D721Med (cell line): ENCODE measurements at regions not wholly inside any gene's neighbourhood (a gene's known extent, or its start where the extent isn't known, plus 50 kb on each side); places are given as distances from the start of the nearest gene placed in this dataset.

ENCODE experiments used
- DNase-seq: peaks from one replicate; pipeline ENCODE4 v3.0.0; 2011; ENCODE audit warnings: low spot score; ENCODE audit not compliant: insufficient read length
- FAIRE-seq: peaks from 2 replicates; lab custom pipeline; 2011; peaks lifted over from hg19 to GRCh38; lab: Jason Lieb, UNC
- CTCF ChIP-seq: IDR thresholded peaks from 2 replicates; pipeline ENCODE4 v1.5.1; 2012; ENCODE audit warnings: mild to moderate bottlenecking, control low read depth; ENCODE audit not compliant: insufficient read depth; ENCODE audit errors: missing control alignments

GRCh38 chr3:174336784-174337183, 522.4 kb upstream of the NAALADL2 start:
- DNase-seq (no peak), FAIRE-seq (no peak)
- TF ChIP-seq CTCF: no peak

- TF ChIP-seq CTCF: no peak
- FAIRE-seq: no peak
Observed at GRCh38 chr3:174337227-174337626, 521.9 kb upstream of the NAALADL2 start.

GRCh38 chr3:174340624-174341587, 518.2 kb upstream of the NAALADL2 start:
- TF ChIP-seq CTCF: no peak
- FAIRE-seq: no peak

More at GRCh38 chr3:174337227-174337626, 521.9 kb upstream of the NAALADL2 start:
- no peak for DNase-seq

GRCh38 chr3:174342171-174342570, 517.0 kb upstream of the NAALADL2 start:
- no peak for TF ChIP-seq CTCF
- FAIRE-seq: no peak
- no peak for DNase-seq

More at GRCh38 chr3:174340624-174341587, 518.2 kb upstream of the NAALADL2 start:
- no peak for DNase-seq

GRCh38 chr3:174342941-174343501, 516.1 kb upstream of the NAALADL2 start:
- FAIRE-seq: no peak
- TF ChIP-seq CTCF: no peak
- DNase-seq: no peak

GRCh38 chr3:174346141-174346540, 513.0 kb upstream of the NAALADL2 start:
- FAIRE-seq (no peak), DNase-seq (no peak)
- no peak for TF ChIP-seq CTCF

- no peak for TF ChIP-seq CTCF
- FAIRE-seq: no peak
- no peak for DNase-seq
Observed at GRCh38 chr3:174346571-174346970, 512.6 kb upstream of the NAALADL2 start.
